GM19467 (cell line): ENCODE measurements at regions not wholly inside any gene's neighbourhood (a gene's known extent, or its start where the extent isn't known, plus 50 kb on each side); places are given as distances from the start of the nearest gene placed in this dataset.
"Not testable (repeated sequence)": the region's sequence is repeated elsewhere in the genome, so short reads cannot be mapped to it uniquely, and the experiment has no call there.

ENCODE experiments used
- ATAC-seq: cut with Tn5 transposase; IDR thresholded peaks from one replicate; pipeline ENCODE4 v1.9.1; 2021; ENCODE audit warnings: mild to moderate bottlenecking, moderate library complexity; ENCODE audit not compliant: unreplicated experiment

- ATAC-seq: no peak
These were observed 141.9 kb upstream of the LYPLAL1 start for GRCh38 chr1:219031809-219032208.

- no peak for ATAC-seq
These were observed 135.3 kb upstream of the LYPLAL1 start for GRCh38 chr1:219038398-219038797.

- ATAC-seq: no peak
These were observed 134.5 kb upstream of the LYPLAL1 start for GRCh38 chr1:219039017-219039681.

GRCh38 chr1:219039682-219040154 is 134.0 kb upstream of the LYPLAL1 start:
- no peak for ATAC-seq

GRCh38 chr1:219040291-219040690 is 133.4 kb upstream of the LYPLAL1 start:
- ATAC-seq: no peak

- ATAC-seq: no peak
These were observed 132.5 kb upstream of the LYPLAL1 start for GRCh38 chr1:219041141-219041540.

GRCh38 chr1:219041818-219042217 is 131.9 kb upstream of the LYPLAL1 start:
- no peak for ATAC-seq

GRCh38 chr1:219042769-219043168 is 130.9 kb upstream of the LYPLAL1 start:
- no peak for ATAC-seq

- no peak for ATAC-seq
These were observed 128.4 kb upstream of the LYPLAL1 start for GRCh38 chr1:219045246-219045645.

- no peak for ATAC-seq
These were observed 124.2 kb upstream of the LYPLAL1 start for GRCh38 chr1:219049501-219049900.

GRCh38 chr1:219050086-219050821 is 123.4 kb upstream of the LYPLAL1 start:
- no peak for ATAC-seq

GRCh38 chr1:219050822-219051125 is 122.9 kb upstream of the LYPLAL1 start:
- ATAC-seq: no peak

- ATAC-seq: no peak
These were observed 122.1 kb upstream of the LYPLAL1 start for GRCh38 chr1:219051547-219051946.

GRCh38 chr1:219058891-219059820 is 114.5 kb upstream of the LYPLAL1 start:
- ATAC-seq: no peak

GRCh38 chr1:219060798-219061197 is 112.9 kb upstream of the LYPLAL1 start:
- no peak for ATAC-seq

- no peak for ATAC-seq
These were observed 111.5 kb upstream of the LYPLAL1 start for GRCh38 chr1:219062161-219062560.

GRCh38 chr1:219066098-219066497 is 107.6 kb upstream of the LYPLAL1 start:
- no peak for ATAC-seq

GRCh38 chr1:219066631-219067349 is 106.9 kb upstream of the LYPLAL1 start:
- no peak for ATAC-seq

- no peak for ATAC-seq
These were observed 106.3 kb upstream of the LYPLAL1 start for GRCh38 chr1:219067350-219067712.

- not testable (repeated sequence) for ATAC-seq
These were observed 103.3 kb upstream of the LYPLAL1 start for GRCh38 chr1:219070395-219070794.

- ATAC-seq: no peak
These were observed 102.5 kb upstream of the LYPLAL1 start for GRCh38 chr1:219071209-219071608.
